Suprapubic skin (tissue), 4 donors: ENCODE measurements at regions not wholly inside any gene's neighbourhood (a gene's known extent, or its start where the extent isn't known, plus 50 kb on each side); places are given as distances from the start of the nearest gene placed in this dataset.

Experiments
- CTCF ChIP-seq, 2 donors: fragments of 200-600 bp in 1 of 2; fragments of 450-650 bp in 1 of 2; sonication (generic) in 1 of 2; IDR thresholded peaks; one replicate each; pipeline ENCODE4 v1.5.1; 2016 to 2019; ENCODE audit warnings: antibody characterized with exemption in 2 of 2, mild to moderate bottlenecking in 1 of 2, moderate library complexity in 1 of 2
- POLR2A ChIP-seq, 2 donors: fragments of 450-650 bp; IDR thresholded peaks; one replicate each; pipeline ENCODE4 v1.6.1; 2017; ENCODE audit warnings: antibody characterized with exemption in 2 of 2, mild to moderate bottlenecking in 2 of 2, moderate library complexity in 2 of 2
- POLR2AphosphoS5 ChIP-seq, 3 donors: sonication (generic); formaldehyde crosslinking; IDR thresholded peaks; one replicate each; pipeline ENCODE4 v1.6.1; 2017; ENCODE audit warnings: antibody characterized with exemption in 3 of 3

GRCh38 chr6:15901141-15902115, 227.5 kb upstream of the MYLIP start:
- no peak for TF ChIP-seq CTCF (IDR thresholded peaks at IDR 0.05)
- no peak for TF ChIP-seq POLR2A (IDR thresholded peaks at IDR 0.05)
- no peak for TF ChIP-seq POLR2AphosphoS5 (IDR thresholded peaks at IDR 0.05)
